ENCODE measurements at regions not wholly inside any gene's neighbourhood (a gene's known extent, or its start where the extent isn't known, plus 50 kb on each side); places are given as distances from the start of the nearest gene placed in this dataset.

DNA sequence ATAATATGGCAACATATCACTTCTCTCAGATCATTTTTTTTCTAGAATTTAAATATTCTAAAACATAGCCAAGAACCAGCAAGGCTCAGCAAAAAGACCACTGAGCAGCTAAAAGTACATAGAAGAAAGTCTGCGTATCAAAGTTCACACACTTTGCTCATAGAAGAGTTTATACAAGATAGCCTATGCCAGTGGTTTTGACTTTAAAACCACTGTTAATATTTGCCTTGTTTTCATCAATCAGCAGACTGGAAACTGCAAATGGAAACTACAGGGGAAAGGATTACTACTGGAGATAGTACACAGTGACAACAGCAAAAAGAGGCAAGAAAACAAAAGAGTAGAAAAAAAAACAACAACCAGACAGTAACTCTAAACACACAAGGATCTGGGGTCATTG, 483.3 kb downstream of the ZSWIM6 start:
- Mint-ChIP-seq H3K9me3 (no peaks in the 10 kb centered on the region), H3K27me3 (ENCODE audit: low read depth) (peaks cover 18% of the 10 kb centered on the region), H3K27ac (no peak overlapping the region), H3K4me3 (no peak overlapping the region), H3K4me1 (peaks cover 18% of the 10 kb centered on the region), H3K36me3 (no peaks in the 10 kb centered on the region)
- TF ChIP-seq, protein P1, sequence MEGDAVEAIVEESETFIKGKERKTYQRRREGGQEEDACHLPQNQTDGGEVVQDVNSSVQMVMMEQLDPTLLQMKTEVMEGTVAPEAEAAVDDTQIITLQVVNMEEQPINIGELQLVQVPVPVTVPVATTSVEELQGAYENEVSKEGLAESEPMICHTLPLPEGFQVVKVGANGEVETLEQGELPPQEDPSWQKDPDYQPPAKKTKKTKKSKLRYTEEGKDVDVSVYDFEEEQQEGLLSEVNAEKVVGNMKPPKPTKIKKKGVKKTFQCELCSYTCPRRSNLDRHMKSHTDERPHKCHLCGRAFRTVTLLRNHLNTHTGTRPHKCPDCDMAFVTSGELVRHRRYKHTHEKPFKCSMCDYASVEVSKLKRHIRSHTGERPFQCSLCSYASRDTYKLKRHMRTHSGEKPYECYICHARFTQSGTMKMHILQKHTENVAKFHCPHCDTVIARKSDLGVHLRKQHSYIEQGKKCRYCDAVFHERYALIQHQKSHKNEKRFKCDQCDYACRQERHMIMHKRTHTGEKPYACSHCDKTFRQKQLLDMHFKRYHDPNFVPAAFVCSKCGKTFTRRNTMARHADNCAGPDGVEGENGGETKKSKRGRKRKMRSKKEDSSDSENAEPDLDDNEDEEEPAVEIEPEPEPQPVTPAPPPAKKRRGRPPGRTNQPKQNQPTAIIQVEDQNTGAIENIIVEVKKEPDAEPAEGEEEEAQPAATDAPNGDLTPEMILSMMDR (IDR thresholded peaks at IDR 0.05; ENCODE audit: unreplicated experiment), result no peak
- DNase-seq (ENCODE audit: low spot score in 2 of 2, unreplicated experiment in 2 of 2), result no peak

DNA sequence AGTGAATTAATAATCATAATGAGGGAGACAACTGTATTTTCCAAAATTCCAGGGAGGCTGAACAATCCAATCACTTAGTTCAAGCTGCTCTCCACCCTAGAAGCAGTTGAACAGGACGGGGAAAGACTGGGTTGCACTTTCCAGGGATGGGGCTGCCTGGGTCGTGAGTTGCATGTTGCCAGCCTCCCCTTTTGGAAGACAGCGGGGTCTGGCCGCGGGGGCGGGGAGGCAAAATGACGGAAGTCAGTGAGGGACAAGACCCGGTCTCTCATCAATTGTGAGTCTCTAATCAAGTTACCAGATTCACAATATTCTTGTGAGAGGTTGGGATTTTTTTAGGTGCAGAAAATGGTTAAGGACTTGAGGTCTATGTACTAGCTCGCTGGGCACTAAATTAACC, 484.1 kb downstream of the ZSWIM6 start:
- H3K27me3 Mint-ChIP-seq (ENCODE audit: low read depth), result peaks cover 15% of the 10 kb centered on the region
- no peak overlapping the region for H3K27ac Mint-ChIP-seq
- H3K4me3 Mint-ChIP-seq, result no peak overlapping the region
- H3K9me3 Mint-ChIP-seq, result no peaks in the 10 kb centered on the region
- TF ChIP-seq, protein P1 (IDR thresholded peaks at IDR 0.05; ENCODE audit: unreplicated experiment), result no peak
- H3K4me1 Mint-ChIP-seq, result peaks cover 18% of the 10 kb centered on the region
- no peaks in the 10 kb centered on the region for H3K36me3 Mint-ChIP-seq
- no peak for DNase-seq (ENCODE audit: low spot score in 2 of 2, unreplicated experiment in 2 of 2)

DNA sequence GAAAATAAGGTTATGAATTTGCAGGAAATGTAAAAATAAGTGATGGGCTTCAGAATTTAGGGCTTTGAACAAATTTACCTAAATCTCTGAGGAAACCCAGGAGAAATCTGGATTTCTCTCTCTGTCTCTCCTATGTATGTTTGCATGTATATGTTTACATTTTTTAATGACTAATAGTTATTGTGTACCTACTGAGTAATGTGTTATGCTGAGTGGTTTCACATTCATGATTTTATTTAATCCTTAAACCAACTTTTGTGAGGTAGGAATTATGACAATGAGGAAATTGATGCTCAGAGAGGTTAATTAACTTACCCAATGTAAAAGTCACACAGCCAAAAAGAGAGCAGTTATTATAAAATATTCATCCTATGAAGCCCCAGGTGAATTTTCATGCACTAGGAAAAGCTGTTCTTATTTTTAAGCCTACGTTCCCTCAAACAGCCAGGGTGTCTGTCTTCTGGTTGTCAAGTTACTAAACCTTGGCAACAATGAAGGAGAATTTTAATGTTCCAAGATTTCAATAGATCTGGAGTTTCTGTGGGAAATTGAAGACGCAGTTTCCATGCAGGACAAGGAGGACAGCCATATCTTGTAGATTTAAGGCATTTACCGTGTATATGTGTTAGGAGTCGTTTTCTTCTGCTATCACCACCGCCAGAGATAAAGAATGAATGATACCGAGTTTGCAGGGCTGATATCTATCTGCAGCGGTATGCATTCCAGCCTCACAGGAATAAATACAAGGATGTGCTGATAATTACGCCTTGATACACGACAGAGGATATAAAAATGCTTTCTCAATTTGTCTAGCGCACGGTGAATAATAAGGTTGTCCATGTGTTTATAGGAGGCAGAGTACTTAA, 484.8 kb downstream of the ZSWIM6 start:
- TF ChIP-seq, protein P1 (IDR thresholded peaks at IDR 0.05; ENCODE audit: unreplicated experiment), result no peak
- Mint-ChIP-seq H3K9me3 (no peaks in the 10 kb centered on the region), H3K4me3 (no peak overlapping the region), H3K4me1 (peaks cover 18% of the 10 kb centered on the region), H3K27ac (peak overlapping the region; percentile 22), H3K27me3 (ENCODE audit: low read depth) (peaks cover 11% of the 10 kb centered on the region), H3K36me3 (no peaks in the 10 kb centered on the region)
- DNase-seq (ENCODE audit: low spot score in 2 of 2, unreplicated experiment in 2 of 2), result no peak

DNA sequence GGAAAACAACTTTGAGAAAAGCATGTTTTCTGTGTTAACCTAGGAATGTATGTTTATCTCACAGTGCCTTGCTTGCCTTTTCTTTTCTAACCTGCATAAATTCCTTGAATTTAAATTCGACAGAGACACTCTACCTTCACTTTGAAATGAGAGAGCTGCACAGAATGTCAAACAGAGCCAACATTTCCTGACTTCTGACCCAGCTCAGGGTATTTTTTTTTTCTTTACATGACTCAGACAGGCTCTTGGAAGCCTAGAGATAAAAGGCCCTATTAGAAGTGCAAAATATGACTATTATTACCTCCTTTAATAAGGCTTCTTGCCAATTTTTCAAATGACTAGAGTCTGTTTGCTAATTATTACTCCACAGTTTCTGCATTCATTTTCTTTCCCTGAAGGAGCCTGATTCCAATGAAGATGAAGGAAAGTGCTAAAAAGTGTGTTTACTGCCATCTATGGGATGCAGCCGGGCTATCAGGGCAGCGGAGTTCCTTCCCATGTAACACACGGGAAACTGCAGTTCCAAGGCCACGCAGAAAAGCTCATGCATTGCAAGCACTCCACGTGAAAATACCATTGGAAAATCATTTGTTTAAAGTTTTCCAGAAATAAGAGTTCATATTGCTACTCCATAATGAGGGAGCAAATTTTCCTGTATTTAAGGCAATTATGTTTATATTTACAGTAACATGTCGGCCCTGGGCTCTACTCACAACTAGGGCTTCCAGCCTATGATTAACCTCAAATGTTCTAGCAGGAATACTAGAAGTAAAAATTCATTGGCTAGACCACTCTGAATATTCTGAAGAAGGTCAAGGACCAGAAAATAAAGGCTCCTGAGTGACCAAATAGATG, 485.6 kb downstream of the ZSWIM6 start:
- TF ChIP-seq, protein P1 (IDR thresholded peaks at IDR 0.05; ENCODE audit: unreplicated experiment), result peak; percentile 21
- no peaks in the 10 kb centered on the region for H3K36me3 Mint-ChIP-seq
- peaks cover 18% of the 10 kb centered on the region for H3K4me1 Mint-ChIP-seq
- no peak overlapping the region for H3K4me3 Mint-ChIP-seq
- no peaks in the 10 kb centered on the region for H3K9me3 Mint-ChIP-seq
- H3K27me3 Mint-ChIP-seq (ENCODE audit: low read depth), result peaks cover 8% of the 10 kb centered on the region
- DNase-seq (ENCODE audit: low spot score in 2 of 2, unreplicated experiment in 2 of 2), result no peak
- H3K27ac Mint-ChIP-seq, result peak overlapping the region; percentile 22

DNA sequence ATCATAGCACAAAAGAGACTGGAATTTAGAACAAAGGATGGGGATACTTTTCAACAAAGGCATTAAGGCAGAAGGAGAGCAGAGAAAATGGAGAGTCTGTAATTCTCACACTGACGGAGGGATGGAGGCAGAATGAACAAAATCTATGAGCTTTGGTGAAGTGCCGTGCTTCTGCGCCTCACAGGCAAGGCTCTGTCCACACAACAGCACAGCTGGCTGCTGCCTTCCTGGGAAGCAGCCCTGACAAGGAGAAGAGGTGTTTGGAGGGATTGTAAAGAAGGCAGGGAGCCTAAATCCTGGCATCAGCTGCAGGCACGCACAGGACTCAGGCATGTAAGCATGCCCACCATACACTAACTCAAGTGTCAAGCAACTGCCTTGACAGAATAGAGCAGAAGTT, 485.2 kb upstream of the KIF2A start:
- peaks cover 6% of the 10 kb centered on the region for H3K27me3 Mint-ChIP-seq (ENCODE audit: low read depth)
- no peak overlapping the region for H3K27ac Mint-ChIP-seq
- no peak for DNase-seq (ENCODE audit: low spot score in 2 of 2, unreplicated experiment in 2 of 2)
- no peak overlapping the region for H3K4me3 Mint-ChIP-seq
- H3K4me1 Mint-ChIP-seq, result peaks cover 18% of the 10 kb centered on the region
- no peaks in the 10 kb centered on the region for H3K9me3 Mint-ChIP-seq
- H3K36me3 Mint-ChIP-seq, result no peaks in the 10 kb centered on the region
- TF ChIP-seq, protein P1 (IDR thresholded peaks at IDR 0.05; ENCODE audit: unreplicated experiment), result no peak

All from mesothelial cell of epicardium (in vitro differentiated cells).